IMR-90 (cell line): ENCODE measurements at regions not wholly inside any gene's neighbourhood (a gene's known extent, or its start where the extent isn't known, plus 50 kb on each side); places are given as distances from the start of the nearest gene placed in this dataset.

Experiments
- ATAC-seq: fragments of 200-7000 bp; cut with Tn5 transposase; 2 replicates; pipeline ENCODE4 v1.9.1; 2020; ENCODE audit warnings: low read depth, mild to moderate bottlenecking, moderate library complexity
- BruUV-seq: library from RNA; stranded (reverse); fragments of 400-500 nt; replicated peaks from 2 replicates; lab custom pipeline; 2021; lab: Mats Ljungman, UMichigan
- CTCF ChIA-PET: fragments of 300-600 bp; formaldehyde crosslinking; extraction: SDS; loops from one replicate; lab custom pipeline; 2021; ENCODE audit warnings: antibody characterized with exemption; lab: Yijun Ruan, JAX
- POLR2A ChIA-PET: fragments of 300-600 bp; sonication (Branson Sonifier 250); formaldehyde crosslinking; loops from one replicate; lab custom pipeline; 2022; ENCODE audit warnings: antibody characterized with exemption; ENCODE audit not compliant: unreplicated experiment; lab: Charles Lee
- DNase-seq: peaks from one replicate; pipeline ENCODE4 v3.0.0; 2013
- H2AFZ ChIP-seq: replicated peaks from 2 replicates; pipeline ENCODE3; 2013; ENCODE audit warnings: low read length, mild to moderate bottlenecking; ENCODE audit not compliant: poor library complexity
- H2AK5ac ChIP-seq: 2 replicates; pipeline ENCODE4 v1.6.1; 2013; ENCODE audit warnings: low read depth, low read length, inconsistent platforms
- H2AK9ac ChIP-seq: replicated peaks from 2 replicates; pipeline ENCODE3; 2013; ENCODE audit warnings: mild to moderate bottlenecking, low read depth, low read length, moderate library complexity; ENCODE audit not compliant: poor library complexity
- H2BK120ac ChIP-seq: 2 replicates; pipeline ENCODE4 v1.6.1; 2013; ENCODE audit warnings: low read depth, low read length, inconsistent platforms
- H2BK15ac ChIP-seq: 3 replicates; pipeline ENCODE4 v1.6.1; 2013; ENCODE audit warnings: low read depth, low read length, inconsistent platforms
- H2BK20ac ChIP-seq: 2 replicates; pipeline ENCODE4 v1.6.1; 2013; ENCODE audit warnings: low read depth, mild to moderate bottlenecking, inconsistent platforms, low read length, moderate library complexity
- H2BK5ac ChIP-seq: 2 replicates; pipeline ENCODE4 v1.6.1; 2013; ENCODE audit warnings: mild to moderate bottlenecking, low read depth, low read length, inconsistent platforms; ENCODE audit not compliant: poor library complexity, severe bottlenecking
- H3K14ac ChIP-seq: replicated peaks from 2 replicates; pipeline ENCODE4 v1.6.1; 2013; ENCODE audit warnings: low read depth, low read length, inconsistent platforms
- H3K18ac ChIP-seq: 2 replicates; pipeline ENCODE4 v1.6.1; 2013; ENCODE audit warnings: low read depth, low read length, control low read depth
- H3K23ac ChIP-seq: 2 replicates; pipeline ENCODE4 v1.6.1; 2013; ENCODE audit warnings: low read depth, low read length, inconsistent platforms
- H3K27ac ChIP-seq: 2 replicates; pipeline ENCODE4 v1.5.1; 2013; ENCODE audit warnings: mild to moderate bottlenecking, control low read depth, low read length; ENCODE audit not compliant: insufficient read depth
- H3K27me3 ChIP-seq: 2 replicates; pipeline ENCODE4 v1.6.1; 2013; ENCODE audit warnings: low read length; ENCODE audit not compliant: control insufficient read depth, insufficient read depth
- H3K36me3 ChIP-seq: 2 replicates; pipeline ENCODE4 v1.6.1; 2013; ENCODE audit warnings: low read length, mixed read lengths; ENCODE audit not compliant: control insufficient read depth, insufficient read depth
- H3K4ac ChIP-seq: 2 replicates; pipeline ENCODE4 v1.6.1; 2013; ENCODE audit warnings: low read depth, low read length, inconsistent platforms
- H3K4me1 ChIP-seq: 2 replicates; pipeline ENCODE4 v1.6.1; 2013; ENCODE audit warnings: low read length, mixed read lengths; ENCODE audit not compliant: control insufficient read depth, insufficient read depth
- H3K4me2 ChIP-seq: 2 replicates; pipeline ENCODE4 v1.6.1; 2013; ENCODE audit warnings: low read depth, mild to moderate bottlenecking, control low read depth, low read length, moderate library complexity
- H3K4me3 ChIP-seq: 2 replicates; pipeline ENCODE4 v1.5.1; 2013; ENCODE audit warnings: low read depth, mild to moderate bottlenecking, control low read depth, low read length, moderate library complexity; ENCODE audit not compliant: insufficient read depth
- H3K56ac ChIP-seq: 2 replicates; pipeline ENCODE4 v1.6.1; 2013; ENCODE audit warnings: low read length, inconsistent platforms; ENCODE audit not compliant: insufficient read depth; ENCODE audit errors: extremely low read depth
- H3K79me1 ChIP-seq, 2 experiments: 2 replicates each; pipeline ENCODE4 v1.6.1; 2013; ENCODE audit warnings: low read length in 2 of 2, inconsistent platforms in 1 of 2, low read depth in 1 of 2
- H3K9ac ChIP-seq: 2 replicates; pipeline ENCODE4 v1.6.1; 2013; ENCODE audit warnings: low read depth, low read length, control low read depth
- H3K9me1 ChIP-seq: 2 replicates; pipeline ENCODE4 v1.6.1; 2013; ENCODE audit warnings: low read length, inconsistent platforms; ENCODE audit not compliant: insufficient read depth
- H3K9me3 ChIP-seq: 2 replicates; pipeline ENCODE4 v1.6.1; 2013; ENCODE audit warnings: low read length; ENCODE audit not compliant: control insufficient read depth, insufficient read depth
- H4K20me1 ChIP-seq: 2 replicates; pipeline ENCODE4 v1.6.1; 2013; ENCODE audit warnings: low read length, inconsistent platforms; ENCODE audit not compliant: insufficient read depth
- H4K5ac ChIP-seq: 2 replicates; pipeline ENCODE4 v1.6.1; 2013; ENCODE audit warnings: mild to moderate bottlenecking, low read depth, low read length, control low read depth
- H4K8ac ChIP-seq, 2 experiments: 2 replicates each; pipeline ENCODE4 v1.6.1; 2013; ENCODE audit warnings: low read depth in 2 of 2, low read length in 2 of 2, control low read depth in 1 of 2, inconsistent platforms in 1 of 2
- H4K91ac ChIP-seq: 2 replicates; pipeline ENCODE4 v1.6.1; 2013; ENCODE audit warnings: low read depth, low read length, inconsistent platforms; ENCODE audit not compliant: insufficient read depth
- CTCF ChIP-seq: conservative IDR thresholded peaks from 2 replicates; pipeline ENCODE4 v1.5.1; 2012; ENCODE audit warnings: mild to moderate bottlenecking, low read depth, low read length, improper control_type of control experiment
- FOS ChIP-seq: fragments of 150-350 bp; IDR thresholded peaks from 2 replicates; pipeline ENCODE4 v1.6.1; 2016; ENCODE audit warnings: low read depth, low read length
- MAZ ChIP-seq: IDR thresholded peaks from 2 replicates; pipeline ENCODE4 v1.6.1; 2012; ENCODE audit warnings: low read depth, mild to moderate bottlenecking, low read length, improper control_type of control experiment, moderate library complexity, borderline replicate concordance
- MXI1 ChIP-seq: IDR thresholded peaks from 2 replicates; pipeline ENCODE4 v1.6.1; 2012; ENCODE audit warnings: low read depth, mild to moderate bottlenecking, low read length, moderate library complexity, borderline replicate concordance
- RAD21 ChIP-seq: IDR thresholded peaks from 2 replicates; pipeline ENCODE4 v1.6.1; 2012; ENCODE audit warnings: low read length, improper control_type of control experiment
- RCOR1 ChIP-seq: IDR thresholded peaks from 2 replicates; pipeline ENCODE4 v1.6.1; 2012; ENCODE audit warnings: mild to moderate bottlenecking, low read length, improper control_type of control experiment; ENCODE audit not compliant: insufficient replicate concordance
- RFX5 ChIP-seq: IDR thresholded peaks from 2 replicates; pipeline ENCODE4 v1.8.0; 2012; ENCODE audit warnings: low read depth, mild to moderate bottlenecking, low read length, moderate library complexity
- SMC3 ChIP-seq: fragments of 150-350 bp; IDR thresholded peaks from 2 replicates; pipeline ENCODE4 v1.6.1; 2016; ENCODE audit warnings: low read depth, mild to moderate bottlenecking, antibody characterized with exemption, low read length, moderate library complexity
- WGBS, 2 experiments: methylation state at CpG; one replicate each; pipeline versions ENCODE4 v1.1.5 to v1.1.7; 2013; ENCODE audit warnings: missing lambda C conversion rate in 2 of 2; ENCODE audit not compliant: insufficient read length in 1 of 2; ENCODE audit errors: extremely low coverage in 2 of 2; 5-methylcytosine and 5-hydroxymethylcytosine counted together
- dilution Hi-C: fragments of 300-500 bp; cut with HindIII; formaldehyde crosslinking; loops from one replicate; pipeline ENCODE4 v1.14.3; 2018; ENCODE audit warnings: low sequenced_read_pairs; ENCODE audit not compliant: unreplicated experiment
- in situ Hi-C: fragments of 300-500 bp; cut with MboI; formaldehyde crosslinking; loops from 3 replicates; pipeline ENCODE4 v1.14.3; 2019; ENCODE audit warnings: low sequenced_read_pairs, inconsistent platforms, mixed read lengths
- intact Hi-C: fragments of 100-400 bp; cut with micrococcal nuclease; formaldehyde crosslinking; loops from 2 replicates; pipeline ENCODE4 v1.10.0; 2022

DNA sequence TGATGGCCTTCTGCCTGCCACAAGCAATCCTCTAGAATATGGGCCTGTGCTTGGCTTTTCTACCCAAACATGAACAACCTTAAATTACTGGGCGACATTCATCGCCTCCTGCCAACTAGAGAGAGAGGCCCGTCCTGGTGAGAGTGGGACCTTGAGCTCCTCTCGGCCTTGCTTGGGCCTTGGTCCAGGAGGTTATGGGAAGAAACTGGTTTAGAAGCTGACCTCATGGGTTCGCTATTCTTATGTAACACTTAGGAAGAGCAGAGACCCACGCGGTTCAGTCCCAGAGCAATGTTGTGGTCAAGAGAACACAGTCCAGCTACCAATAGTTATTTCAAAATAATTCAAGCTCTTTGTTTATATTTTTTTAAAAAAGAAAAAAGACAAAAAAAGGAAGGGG is 176.3 kb upstream of the ZNF32 start:
- H3K4me1 ChIP-seq = peaks cover 4% of the 10 kb centered on the region
- H3K27me3 ChIP-seq = no peaks in the 10 kb centered on the region
- dilution Hi-C loops = no loop called here
- no peaks in the 10 kb centered on the region for H3K79me1 ChIP-seq
- ATAC-seq (no peak; the same call in 1 of the 2 replicates), DNase-seq (peak; percentile 48)
- no peak overlapping the region for H2BK20ac ChIP-seq
- H3K18ac ChIP-seq = no peak overlapping the region
- H3K14ac ChIP-seq = no peak overlapping the region
- peaks cover 6% of the 10 kb centered on the region; the same call in 1 of the 2 replicates for H3K9me3 ChIP-seq
- TF ChIP-seq RCOR1 (no peak), MAZ (no peak), FOS (no peak), CTCF (no peak), SMC3 (no peak), RAD21 (no peak), RFX5 (no peak), MXI1 (no peak)
- H3K27ac ChIP-seq = no peak overlapping the region
- POLR2A ChIA-PET = no interaction called here
- H3K9ac ChIP-seq = no peak overlapping the region
- intact Hi-C loops = no loop called here
- no peak overlapping the region for H3K4me3 ChIP-seq
- H2AK5ac ChIP-seq = no peak overlapping the region
- CTCF ChIA-PET = no interaction called here
- in situ Hi-C loops = no loop called here
- H2AFZ ChIP-seq = no peak overlapping the region
- H2AK9ac ChIP-seq = no peak overlapping the region
- H3K56ac ChIP-seq = no peak overlapping the region
- no peaks in the 10 kb centered on the region for H4K20me1 ChIP-seq
- H3K4me2 ChIP-seq = no peak overlapping the region
- H3K36me3 ChIP-seq = no peaks in the 10 kb centered on the region
- WGBS, 2 experiments = no CpG with 5 or more reads among the region's 7 CpGs
- no peak overlapping the region for H2BK5ac ChIP-seq
- no peak overlapping the region for H4K91ac ChIP-seq
- peaks cover 6% of the 10 kb centered on the region; the same call in 1 of the 2 replicates for H3K9me1 ChIP-seq
- no peak overlapping the region for H2BK120ac ChIP-seq
- H3K4ac ChIP-seq = no peak overlapping the region
- no peak overlapping the region for H4K8ac ChIP-seq
- BruUV-seq = no TSS peak
- H4K5ac ChIP-seq = no peak overlapping the region
- no peak overlapping the region for H3K23ac ChIP-seq
- no peak overlapping the region for H2BK15ac ChIP-seq
